DOHH2 (cell line): ENCODE measurements at regions not wholly inside any gene's neighbourhood (a gene's known extent, or its start where the extent isn't known, plus 50 kb on each side); places are given as distances from the start of the nearest gene placed in this dataset.

ENCODE experiments used
- H3F3A ChIP-seq: fragments of 200-600 bp; sonication (generic), shearing (Covaris generic); 2 replicates; pipeline ENCODE4 v1.6.0; 2016; ENCODE audit warnings: antibody characterized with exemption, mild to moderate bottlenecking; ENCODE audit not compliant: control insufficient read depth, insufficient read depth
- H3K27ac ChIP-seq: fragments of 200-600 bp; sonication (generic); 2 replicates; pipeline ENCODE4 v1.5.1; 2014; ENCODE audit warnings: low read depth, mild to moderate bottlenecking, low read length, moderate library complexity
- H3K27me3 ChIP-seq: fragments of 200-600 bp; sonication (generic); 2 replicates; pipeline ENCODE4 v1.6.1; 2014; ENCODE audit warnings: mild to moderate bottlenecking, low read length, mixed read lengths; ENCODE audit not compliant: control insufficient read depth
- H3K36me3 ChIP-seq: fragments of 200-600 bp; sonication (generic); 2 replicates; pipeline ENCODE4 v1.6.1; 2014; ENCODE audit warnings: mild to moderate bottlenecking, low read length, moderate library complexity, mixed read lengths; ENCODE audit not compliant: control insufficient read depth
- H3K4me1 ChIP-seq: fragments of 200-600 bp; sonication (generic); 2 replicates; pipeline ENCODE4 v1.6.1; 2014; ENCODE audit warnings: mild to moderate bottlenecking, low read length, mixed read lengths; ENCODE audit not compliant: control insufficient read depth
- H3K4me2 ChIP-seq: fragments of 200-600 bp; sonication (generic); 2 replicates; pipeline ENCODE4 v1.6.0; 2014; ENCODE audit warnings: mild to moderate bottlenecking, low read length, moderate library complexity
- H3K4me3 ChIP-seq: fragments of 200-600 bp; sonication (generic); 2 replicates; pipeline ENCODE4 v1.5.1; 2014; ENCODE audit warnings: mild to moderate bottlenecking, low read length, mixed read lengths
- H3K79me2 ChIP-seq: fragments of 200-600 bp; sonication (generic); 2 replicates; pipeline ENCODE4 v1.6.1; 2014; ENCODE audit warnings: mild to moderate bottlenecking, low read length, mixed read lengths; ENCODE audit not compliant: control insufficient read depth
- H3K9me2 ChIP-seq: fragments of 200-600 bp; sonication (generic); replicated peaks from 2 replicates; pipeline ENCODE4 v1.6.1; 2014; ENCODE audit warnings: mild to moderate bottlenecking, low read length, mixed read lengths; ENCODE audit not compliant: control insufficient read depth
- H3K9me3 ChIP-seq: fragments of 200-600 bp; sonication (generic); 2 replicates; pipeline ENCODE4 v1.6.1; 2014; ENCODE audit warnings: antibody characterized with exemption, low read length, mixed read lengths; ENCODE audit not compliant: control insufficient read depth, insufficient read depth
- H4K20me1 ChIP-seq: fragments of 200-600 bp; sonication (generic); 2 replicates; pipeline ENCODE4 v1.6.0; 2014; ENCODE audit warnings: low read depth, mild to moderate bottlenecking, antibody characterized with exemption, low read length, moderate library complexity; ENCODE audit not compliant: control insufficient read depth, insufficient read depth
- EZH2phosphoT487 ChIP-seq: fragments of 200-600 bp; sonication (generic); IDR thresholded peaks from 2 replicates; pipeline ENCODE4 v1.6.1; 2017; ENCODE audit warnings: borderline replicate concordance, mild to moderate bottlenecking, antibody characterized with exemption, low read length, moderate library complexity, mixed read lengths
- TF ChIP-seq, protein P1 (sequence below): fragments of 200-600 bp; sonication (generic); IDR thresholded peaks from one replicate; pipeline ENCODE4 v1.5.1; 2014; ENCODE audit warnings: antibody characterized with exemption, mild to moderate bottlenecking, low read depth, low read length; ENCODE audit not compliant: poor library complexity, severe bottlenecking

DNA sequence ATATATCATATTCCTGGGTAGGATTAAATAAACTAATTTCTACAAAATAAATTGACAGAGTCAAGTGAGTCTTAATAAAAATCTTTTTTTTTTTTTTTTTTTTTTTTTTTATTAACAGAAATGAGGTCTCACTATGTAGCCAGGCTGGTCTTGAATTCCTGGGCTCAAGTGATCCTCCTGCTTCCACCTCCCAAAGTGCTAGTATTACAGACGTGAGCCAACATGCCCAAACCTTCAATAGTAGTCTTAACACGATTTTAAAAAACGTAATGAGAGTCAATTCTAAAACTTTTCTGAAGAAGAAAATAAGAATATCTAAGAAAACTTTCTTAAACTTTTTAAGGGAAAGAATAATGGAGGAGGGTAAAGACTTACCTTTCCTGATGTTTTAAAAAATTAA is 84.2 kb downstream of the YIPF5 start:
- no peaks in the 10 kb centered on the region for H3K36me3 ChIP-seq
- no peak overlapping the region for H3K27ac ChIP-seq
- TF ChIP-seq, protein P1, sequence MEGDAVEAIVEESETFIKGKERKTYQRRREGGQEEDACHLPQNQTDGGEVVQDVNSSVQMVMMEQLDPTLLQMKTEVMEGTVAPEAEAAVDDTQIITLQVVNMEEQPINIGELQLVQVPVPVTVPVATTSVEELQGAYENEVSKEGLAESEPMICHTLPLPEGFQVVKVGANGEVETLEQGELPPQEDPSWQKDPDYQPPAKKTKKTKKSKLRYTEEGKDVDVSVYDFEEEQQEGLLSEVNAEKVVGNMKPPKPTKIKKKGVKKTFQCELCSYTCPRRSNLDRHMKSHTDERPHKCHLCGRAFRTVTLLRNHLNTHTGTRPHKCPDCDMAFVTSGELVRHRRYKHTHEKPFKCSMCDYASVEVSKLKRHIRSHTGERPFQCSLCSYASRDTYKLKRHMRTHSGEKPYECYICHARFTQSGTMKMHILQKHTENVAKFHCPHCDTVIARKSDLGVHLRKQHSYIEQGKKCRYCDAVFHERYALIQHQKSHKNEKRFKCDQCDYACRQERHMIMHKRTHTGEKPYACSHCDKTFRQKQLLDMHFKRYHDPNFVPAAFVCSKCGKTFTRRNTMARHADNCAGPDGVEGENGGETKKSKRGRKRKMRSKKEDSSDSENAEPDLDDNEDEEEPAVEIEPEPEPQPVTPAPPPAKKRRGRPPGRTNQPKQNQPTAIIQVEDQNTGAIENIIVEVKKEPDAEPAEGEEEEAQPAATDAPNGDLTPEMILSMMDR: no peak
- no peak for TF ChIP-seq EZH2phosphoT487
- H3K4me2 ChIP-seq: no peak overlapping the region
- H4K20me1 ChIP-seq: no peaks in the 10 kb centered on the region
- H3K9me2 ChIP-seq: no peaks in the 10 kb centered on the region
- no peaks in the 10 kb centered on the region for H3K9me3 ChIP-seq
- no peaks in the 10 kb centered on the region for H3K4me1 ChIP-seq
- H3K79me2 ChIP-seq: no peaks in the 10 kb centered on the region
- H3K27me3 ChIP-seq: no peaks in the 10 kb centered on the region
- H3K4me3 ChIP-seq: no peak overlapping the region
- H3F3A ChIP-seq: no peaks in the 10 kb centered on the region

DNA sequence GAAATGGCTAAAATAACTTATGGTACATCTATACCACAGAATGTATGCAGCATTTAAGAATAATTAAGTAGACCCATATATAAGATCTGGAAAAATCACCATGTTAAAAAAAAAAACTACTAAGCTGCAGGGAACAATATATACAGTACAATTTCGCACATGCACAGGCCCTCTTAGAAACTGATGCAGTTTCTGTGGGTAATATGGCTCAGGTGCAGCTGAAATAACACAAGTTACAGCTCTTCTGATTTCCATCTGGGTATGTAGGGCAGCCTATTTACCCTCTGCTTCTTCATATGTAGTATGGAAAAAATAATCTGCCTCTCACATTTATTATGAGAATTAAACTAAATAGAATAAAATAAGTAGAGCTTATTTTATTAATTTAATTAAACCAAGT is 82.9 kb downstream of the YIPF5 start:
- no peak overlapping the region for H3K27ac ChIP-seq
- H3K9me2 ChIP-seq: no peaks in the 10 kb centered on the region
- TF ChIP-seq, protein P1: no peak
- TF ChIP-seq EZH2phosphoT487: no peak
- no peaks in the 10 kb centered on the region for H3K9me3 ChIP-seq
- H3K36me3 ChIP-seq: no peaks in the 10 kb centered on the region
- no peak overlapping the region for H3K4me3 ChIP-seq
- no peaks in the 10 kb centered on the region for H3K79me2 ChIP-seq
- H4K20me1 ChIP-seq: no peaks in the 10 kb centered on the region
- no peaks in the 10 kb centered on the region for H3K4me1 ChIP-seq
- H3K27me3 ChIP-seq: no peaks in the 10 kb centered on the region
- no peak overlapping the region for H3K4me2 ChIP-seq
- no peaks in the 10 kb centered on the region for H3F3A ChIP-seq

DNA sequence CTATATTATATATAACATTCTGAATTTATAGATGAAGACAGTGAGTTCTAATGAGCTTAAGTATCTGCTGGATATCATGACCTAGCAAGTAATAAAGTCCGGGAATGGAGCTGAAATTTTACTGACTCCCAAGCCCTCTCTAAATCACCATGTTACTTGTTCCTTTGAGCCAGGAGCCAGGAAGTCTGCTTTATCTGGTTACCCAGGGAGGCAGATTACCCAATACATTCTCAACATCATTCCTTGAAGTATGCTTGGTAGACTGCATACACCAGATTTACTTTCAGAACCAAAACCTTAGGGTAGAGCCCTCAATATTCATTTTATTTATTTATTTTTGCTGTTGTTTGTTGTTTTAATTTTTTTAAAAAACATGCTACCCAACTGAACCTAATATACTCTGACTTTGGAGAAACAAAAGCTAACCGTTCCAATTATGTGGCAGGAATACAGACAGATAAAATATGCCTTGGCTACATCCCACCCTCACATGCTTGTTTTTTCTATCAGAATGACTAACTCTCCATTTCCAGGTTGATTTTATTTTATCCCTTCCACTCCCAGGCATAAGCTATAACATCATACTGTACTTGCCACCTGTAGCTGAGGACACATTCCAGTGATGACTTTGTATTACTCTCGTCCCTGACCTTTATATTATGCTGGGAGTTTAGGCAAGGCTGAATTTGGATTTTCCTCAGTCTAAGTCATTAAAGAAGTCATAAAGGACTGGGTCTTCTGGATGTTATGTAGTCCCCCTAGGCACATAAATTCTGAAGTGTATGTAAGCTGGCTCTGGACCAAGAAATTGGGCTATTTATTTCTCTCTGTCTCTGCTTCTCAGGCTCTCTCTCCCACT is 82.0 kb downstream of the YIPF5 start:
- no peaks in the 10 kb centered on the region for H3F3A ChIP-seq
- no peaks in the 10 kb centered on the region for H4K20me1 ChIP-seq
- no peaks in the 10 kb centered on the region for H3K79me2 ChIP-seq
- no peaks in the 10 kb centered on the region for H3K4me1 ChIP-seq
- H3K9me2 ChIP-seq: no peaks in the 10 kb centered on the region
- TF ChIP-seq, protein P1: no peak
- no peak for TF ChIP-seq EZH2phosphoT487
- no peaks in the 10 kb centered on the region for H3K9me3 ChIP-seq
- no peaks in the 10 kb centered on the region for H3K27me3 ChIP-seq
- no peak overlapping the region for H3K4me3 ChIP-seq
- H3K36me3 ChIP-seq: no peaks in the 10 kb centered on the region
- H3K4me2 ChIP-seq: no peak overlapping the region
- no peak overlapping the region for H3K27ac ChIP-seq
